GM03348 (cell line): ENCODE measurements at regions not wholly inside any gene's neighbourhood (a gene's known extent, or its start where the extent isn't known, plus 50 kb on each side); places are given as distances from the start of the nearest gene placed in this dataset.

Source experiments
- DNase-seq: peaks from one replicate; pipeline ENCODE4 v3.0.0; 2012; ENCODE audit warnings: low spot score

- no peak for DNase-seq
These were observed 154.5 kb downstream of the OAT start for GRCh38 chr10:124264271-124264670.

- no peak for DNase-seq
These were observed 155.0 kb downstream of the OAT start for GRCh38 chr10:124263726-124264125.

- DNase-seq = no peak
These were observed 155.8 kb downstream of the OAT start for GRCh38 chr10:124262971-124263370.

GRCh38 chr10:124262234-124262865, 156.4 kb downstream of the OAT start:
- no peak for DNase-seq

- DNase-seq = no peak
These were observed 159.4 kb downstream of the OAT start for GRCh38 chr10:124259139-124259825.

- DNase-seq = no peak
These were observed 160.9 kb downstream of the OAT start for GRCh38 chr10:124257781-124258180.

- no peak for DNase-seq
These were observed 162.6 kb downstream of the OAT start for GRCh38 chr10:124256151-124256550.

- DNase-seq = no peak
These were observed 162.2 kb upstream of the CHST15 start for GRCh38 chr10:124255556-124255955.

GRCh38 chr10:124254490-124254889, 161.1 kb upstream of the CHST15 start:
- DNase-seq = no peak

- no peak for DNase-seq
These were observed 159.6 kb upstream of the CHST15 start for GRCh38 chr10:124253006-124253405.

- DNase-seq = no peak
These were observed 158.8 kb upstream of the CHST15 start for GRCh38 chr10:124252097-124252715.

GRCh38 chr10:124251317-124252065, 158.1 kb upstream of the CHST15 start:
- no peak for DNase-seq

- DNase-seq = no peak
These were observed 157.1 kb upstream of the CHST15 start for GRCh38 chr10:124250506-124250905.

- DNase-seq = no peak
These were observed 156.5 kb upstream of the CHST15 start for GRCh38 chr10:124249812-124250432.

- no peak for DNase-seq
These were observed 155.8 kb upstream of the CHST15 start for GRCh38 chr10:124249196-124249595.

- no peak for DNase-seq
These were observed 155.0 kb upstream of the CHST15 start for GRCh38 chr10:124248056-124249045.

GRCh38 chr10:124245806-124246440, 152.5 kb upstream of the CHST15 start:
- DNase-seq = no peak

GRCh38 chr10:124245191-124245590, 151.8 kb upstream of the CHST15 start:
- no peak for DNase-seq

GRCh38 chr10:124244256-124244877, 151.0 kb upstream of the CHST15 start:
- no peak for DNase-seq

- DNase-seq = no peak
These were observed 150.3 kb upstream of the CHST15 start for GRCh38 chr10:124243702-124244121.
